ENCODE measurements at regions not wholly inside any gene's neighbourhood (a gene's known extent, or its start where the extent isn't known, plus 50 kb on each side); places are given as distances from the start of the nearest gene placed in this dataset.

DNA sequence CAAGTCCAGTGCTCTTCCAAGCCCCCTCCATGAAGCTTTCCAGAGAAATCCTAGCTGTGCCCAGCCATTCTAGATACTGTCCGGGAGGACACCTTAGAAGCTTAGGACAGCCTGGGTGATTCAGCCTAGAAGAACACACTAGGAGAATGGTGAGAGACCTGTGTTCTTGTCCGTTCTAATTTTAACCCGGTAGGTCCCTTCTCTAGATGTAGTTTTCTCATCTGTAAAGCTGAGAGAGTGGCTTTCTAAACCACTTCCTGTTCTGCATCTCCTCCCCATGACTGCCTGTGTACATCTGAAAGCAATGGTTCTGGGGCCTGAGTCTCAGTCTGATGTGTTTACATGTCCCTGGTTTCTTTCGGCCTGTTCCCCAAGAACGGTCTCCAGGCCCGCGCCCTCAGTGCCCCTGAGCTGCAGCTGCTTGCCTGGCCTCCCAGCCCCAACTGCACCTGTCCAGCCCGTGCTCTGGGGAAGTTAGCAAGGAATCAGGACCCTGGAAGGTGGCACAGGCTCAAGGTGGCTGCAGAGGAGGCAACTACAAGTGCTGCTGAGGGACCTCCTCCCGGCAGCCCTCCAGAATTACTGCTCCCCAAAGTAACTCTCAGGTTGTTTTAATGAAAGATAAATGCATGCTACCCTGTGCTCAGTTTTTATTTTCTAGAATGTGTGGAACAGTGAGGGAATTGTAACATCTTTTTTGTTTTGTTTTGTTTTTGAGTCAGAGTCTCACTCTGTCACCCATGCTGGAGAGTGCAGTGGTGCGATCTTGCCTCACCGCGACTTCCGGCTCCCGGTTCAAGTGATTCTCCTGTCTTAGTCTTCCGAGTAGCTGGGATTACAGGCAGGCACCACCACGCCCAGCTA lies 105.9 kb downstream of the LBH start:
- no peak for DNase-seq

More for the DNA sequence above, 105.9 kb downstream of the LBH start:
- Histone ChIP-seq H3K4me1 (ENCODE audit: insufficient read depth, low read length) (peaks cover 5% of the 10 kb centered on the region; the same call in 1 of the 2 replicates), H2AFZ (ENCODE audit: low read length) (no peak overlapping the region), H2BK15ac (ENCODE audit: low read depth, low read length) (no peak overlapping the region), H4K8ac (replicated peaks; ENCODE audit: insufficient read length, low read depth, low read length) (no peak overlapping the region), H3K27ac (ENCODE audit: insufficient read length, low read depth, low read length) (no peak overlapping the region), H3K9ac (ENCODE audit: extremely low read depth, insufficient read length, low read length) (no peak overlapping the region), H2BK20ac (ENCODE audit: low read depth, low read length, poor library complexity, severe bottlenecking) (no peak overlapping the region), H2BK5ac (ENCODE audit: insufficient read length, low read length) (no peak overlapping the region), H3K4me2 (ENCODE audit: insufficient read depth, insufficient read length, low read length) (no peak overlapping the region), H3K14ac (ENCODE audit: insufficient read depth, low read length) (no peak overlapping the region), H3K23ac (ENCODE audit: insufficient read length, low read depth, low read length) (no peak overlapping the region), H2BK120ac (ENCODE audit: low read depth, low read length, poor library complexity, severe bottlenecking) (no peak overlapping the region), H3K27me3 (ENCODE audit: insufficient read depth, low read length) (no peaks in the 10 kb centered on the region), H3K9me3 (ENCODE audit: control insufficient read depth, low read depth, low read length) (peaks cover 10% of the 10 kb centered on the region), H3T11ph (ENCODE audit: low read length) (no peak overlapping the region), H3K79me2 (ENCODE audit: insufficient read depth, low read length) (no peaks in the 10 kb centered on the region), H4K5ac (ENCODE audit: insufficient read length, low read depth, low read length) (no peak overlapping the region), H3K18ac (ENCODE audit: insufficient read length, low read depth, low read length) (no peak overlapping the region), H2AK5ac (ENCODE audit: insufficient read length, low read length) (no peak overlapping the region), H3K56ac (ENCODE audit: insufficient read length, low read depth, low read length) (no peak overlapping the region), H3K23me2 (ENCODE audit: insufficient read length, low read depth, low read length, poor library complexity, severe bottlenecking) (no peaks in the 10 kb centered on the region), H3K79me1 (ENCODE audit: insufficient read depth, low read depth, low read length, poor library complexity, severe bottlenecking) (no peaks in the 10 kb centered on the region), H2BK12ac (ENCODE audit: insufficient read length, low read depth, low read length) (no peak overlapping the region), H3K4ac (ENCODE audit: low read depth, low read length) (no peak overlapping the region), H4K91ac (ENCODE audit: insufficient read length, low read depth, low read length) (no peak overlapping the region), H4K20me1 (ENCODE audit: control insufficient read depth, insufficient read depth, insufficient read length) (no peaks in the 10 kb centered on the region)
- Mint-ChIP-seq H3K9me3 (peaks cover 8 to 9% of the 10 kb centered on the region in 2 experiments), H3K4me3 (no peak overlapping the region), H3K27me3 (ENCODE audit: low read depth) (peaks cover 3% of the 10 kb centered on the region; the same call in 1 of the 2 replicates), H3K27ac (no peak overlapping the region; a peak in 1 of 7 replicates), H3K36me3 (ENCODE audit: insufficient read depth in 1 of 3, low read depth in 3 of 3) (peaks cover 6 to 9% (median 7%) of the 10 kb centered on the region in 3 experiments; a peak in 6 of 7 replicates), H3K4me1 (peaks cover 11 to 12% of the 10 kb centered on the region in 2 experiments)
- TF ChIP-seq, protein P1, sequence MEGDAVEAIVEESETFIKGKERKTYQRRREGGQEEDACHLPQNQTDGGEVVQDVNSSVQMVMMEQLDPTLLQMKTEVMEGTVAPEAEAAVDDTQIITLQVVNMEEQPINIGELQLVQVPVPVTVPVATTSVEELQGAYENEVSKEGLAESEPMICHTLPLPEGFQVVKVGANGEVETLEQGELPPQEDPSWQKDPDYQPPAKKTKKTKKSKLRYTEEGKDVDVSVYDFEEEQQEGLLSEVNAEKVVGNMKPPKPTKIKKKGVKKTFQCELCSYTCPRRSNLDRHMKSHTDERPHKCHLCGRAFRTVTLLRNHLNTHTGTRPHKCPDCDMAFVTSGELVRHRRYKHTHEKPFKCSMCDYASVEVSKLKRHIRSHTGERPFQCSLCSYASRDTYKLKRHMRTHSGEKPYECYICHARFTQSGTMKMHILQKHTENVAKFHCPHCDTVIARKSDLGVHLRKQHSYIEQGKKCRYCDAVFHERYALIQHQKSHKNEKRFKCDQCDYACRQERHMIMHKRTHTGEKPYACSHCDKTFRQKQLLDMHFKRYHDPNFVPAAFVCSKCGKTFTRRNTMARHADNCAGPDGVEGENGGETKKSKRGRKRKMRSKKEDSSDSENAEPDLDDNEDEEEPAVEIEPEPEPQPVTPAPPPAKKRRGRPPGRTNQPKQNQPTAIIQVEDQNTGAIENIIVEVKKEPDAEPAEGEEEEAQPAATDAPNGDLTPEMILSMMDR (conservative IDR thresholded peaks at IDR 0.05): no peak
- no CpG with 5 or more reads among the region's 16 CpGs for WGBS (ENCODE audit: extremely low coverage, insufficient read length, low lambda C conversion rate)
